ENCODE measurements at regions not wholly inside any gene's neighbourhood (a gene's known extent, or its start where the extent isn't known, plus 50 kb on each side); places are given as distances from the start of the nearest gene placed in this dataset.
"Not testable (repeated sequence)": the region's sequence is repeated elsewhere in the genome, so short reads cannot be mapped to it uniquely, and the experiment has no call there.

- no peak for DNase-seq (ENCODE audit: extremely low read depth, low read depth)
- no peak for TF ChIP-seq CTCF (IDR thresholded peaks at IDR 0.05; ENCODE audit: low read depth, low read length)
Observed at GRCh38 chr4:79747252-79747651, 325.8 kb downstream of the ANTXR2 start.

DNA sequence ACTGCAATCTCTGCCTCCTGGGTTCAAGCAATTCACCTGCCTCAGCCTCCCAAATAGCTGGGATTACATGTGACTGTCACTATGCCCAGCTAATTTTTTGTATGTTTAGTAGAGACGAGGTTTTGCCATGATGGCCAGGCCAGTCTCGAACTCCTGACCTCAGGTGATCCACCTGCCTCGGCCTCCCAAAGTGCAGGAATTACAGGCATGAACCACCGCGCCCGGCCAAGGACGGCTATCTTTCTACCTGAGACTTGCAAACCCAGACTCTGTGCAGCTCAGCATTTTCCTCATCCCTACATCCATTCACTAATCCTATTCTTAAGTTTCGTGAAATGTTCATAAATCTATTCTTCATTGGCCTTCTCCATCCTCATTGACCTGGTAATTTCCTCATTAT lies 330.0 kb downstream of the ANTXR2 start:
- no peak for TF ChIP-seq CTCF (IDR thresholded peaks at IDR 0.05; ENCODE audit: low read depth, low read length)
- no peak for DNase-seq (ENCODE audit: extremely low read depth, low read depth)

DNA sequence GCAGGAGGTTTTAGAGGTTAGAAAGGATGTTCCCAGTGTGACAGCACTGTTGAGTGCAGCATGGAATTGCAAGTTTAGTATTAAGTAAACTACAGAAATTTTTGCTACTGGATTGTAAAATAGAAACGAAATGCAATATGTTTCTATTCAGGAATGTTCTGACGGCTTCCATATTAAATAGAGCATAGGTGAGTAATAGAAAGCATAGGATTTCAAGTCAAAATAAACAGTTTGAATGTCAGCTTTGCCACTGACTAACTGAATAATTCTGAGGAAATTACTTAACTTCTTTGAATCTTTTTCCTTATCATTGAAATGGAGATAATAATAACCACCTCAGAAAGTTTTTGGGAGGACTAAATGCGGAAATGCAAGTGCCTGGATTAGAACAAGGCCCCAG lies 331.9 kb upstream of the GK2 start:
- DNase-seq (ENCODE audit: extremely low read depth, low read depth) = no peak
- TF ChIP-seq CTCF (IDR thresholded peaks at IDR 0.05; ENCODE audit: low read depth, low read length) = no peak

DNA sequence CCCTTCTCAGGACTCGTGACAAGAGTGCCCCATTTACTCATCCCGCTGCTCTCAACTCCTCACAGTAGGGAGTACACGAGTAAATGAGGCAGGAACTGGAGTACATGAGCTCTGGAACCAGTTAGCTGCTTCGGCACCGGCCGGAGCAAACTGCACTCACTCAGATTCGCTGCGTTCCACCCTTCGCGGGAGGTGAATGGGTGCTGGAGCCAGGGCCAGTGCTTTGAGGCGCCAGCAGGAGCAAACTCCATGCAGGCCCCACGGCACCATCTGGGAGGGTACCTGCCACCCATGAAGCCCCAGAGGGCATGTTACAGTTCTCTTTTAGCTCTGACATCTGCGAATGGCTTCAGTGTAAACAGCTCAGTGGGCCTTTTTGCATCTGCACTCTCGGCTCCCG lies 315.5 kb upstream of the GK2 start:
- no peak for DNase-seq (ENCODE audit: extremely low read depth, low read depth)

GRCh38 chr4:79700356-79700755 lies 292.3 kb upstream of the GK2 start:
- no peak for TF ChIP-seq CTCF (IDR thresholded peaks at IDR 0.05; ENCODE audit: low read depth, low read length)
- DNase-seq (ENCODE audit: extremely low read depth, low read depth) = no peak

More for the DNA sequence above, 315.5 kb upstream of the GK2 start:
- TF ChIP-seq CTCF (IDR thresholded peaks at IDR 0.05; ENCODE audit: low read depth, low read length) = no peak

- no peak for TF ChIP-seq CTCF (IDR thresholded peaks at IDR 0.05; ENCODE audit: low read depth, low read length)
- DNase-seq (ENCODE audit: extremely low read depth, low read depth) = no peak
Observed at GRCh38 chr4:79697444-79697843, 289.4 kb upstream of the GK2 start.

DNA sequence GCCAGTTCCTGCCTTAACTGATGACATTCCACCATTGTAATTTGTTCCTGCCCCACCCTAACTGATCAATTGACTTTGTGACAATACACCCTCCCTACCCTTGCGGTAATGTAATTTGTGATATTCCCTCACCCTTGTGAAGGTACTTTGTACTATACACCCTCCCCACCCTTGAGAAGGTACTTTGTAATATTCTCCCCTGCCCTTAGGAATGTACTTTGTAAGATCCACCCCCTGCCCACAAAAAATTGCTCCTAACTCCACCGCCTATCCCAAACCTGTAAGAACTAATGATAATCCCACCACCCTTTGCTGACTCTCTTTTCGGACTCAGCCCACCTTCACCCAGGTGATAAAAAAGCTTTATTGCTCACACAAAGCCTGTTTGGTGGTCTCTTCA lies 288.5 kb upstream of the GK2 start:
- not testable (repeated sequence) for DNase-seq (ENCODE audit: extremely low read depth, low read depth)

- TF ChIP-seq CTCF (IDR thresholded peaks at IDR 0.05; ENCODE audit: low read depth, low read length) = no peak
- DNase-seq (ENCODE audit: extremely low read depth, low read depth) = no peak
Observed at GRCh38 chr4:79695848-79696247, 287.8 kb upstream of the GK2 start.
